GM10266 (cell line): ENCODE measurements at regions not wholly inside any gene's neighbourhood (a gene's known extent, or its start where the extent isn't known, plus 50 kb on each side); places are given as distances from the start of the nearest gene placed in this dataset.

Source experiments
- DNase-seq: peaks from one replicate; pipeline ENCODE4 v3.0.0; 2012; ENCODE audit errors: extremely low spot score
- CTCF ChIP-seq: IDR thresholded peaks from 2 replicates; pipeline ENCODE4 v1.5.1; 2012; ENCODE audit warnings: mild to moderate bottlenecking, low read depth; ENCODE audit not compliant: control insufficient read depth, insufficient read depth; ENCODE audit errors: missing control alignments

- no peak for TF ChIP-seq CTCF
- no peak for DNase-seq
Measured at GRCh38 chr11:70630816-70631623, 232.7 kb downstream of the CTTN start.

DNA sequence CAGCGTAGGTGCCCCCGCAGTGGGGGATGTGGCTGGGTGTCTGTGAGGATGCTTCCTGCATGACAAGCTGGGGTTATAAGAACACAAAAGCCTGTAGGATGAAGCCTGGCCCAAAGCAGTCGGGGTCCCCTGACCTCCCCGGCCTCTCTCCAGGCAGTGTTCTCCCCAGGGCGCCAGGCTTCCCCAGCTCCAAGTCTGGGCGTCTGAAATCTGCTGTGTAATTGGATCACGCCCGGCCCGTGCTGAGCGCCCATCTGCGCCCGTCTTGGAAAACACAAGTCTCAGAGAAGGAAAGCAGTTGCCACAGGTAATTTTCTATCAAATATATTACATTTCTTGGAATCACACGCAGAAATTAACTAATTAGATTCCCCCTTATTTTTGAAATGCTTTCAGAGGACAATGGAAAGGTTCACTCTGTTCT, 233.3 kb downstream of the CTTN start:
- DNase-seq: no peak
- TF ChIP-seq CTCF: no peak

GRCh38 chr11:70633610-70634009, 235.3 kb downstream of the CTTN start:
- TF ChIP-seq CTCF: no peak
- no peak for DNase-seq

GRCh38 chr11:70636659-70637058, 238.3 kb downstream of the CTTN start:
- no peak for DNase-seq
- no peak for TF ChIP-seq CTCF

- TF ChIP-seq CTCF: no peak
- no peak for DNase-seq
Measured at GRCh38 chr11:70637186-70637800, 239.0 kb downstream of the CTTN start.

DNA sequence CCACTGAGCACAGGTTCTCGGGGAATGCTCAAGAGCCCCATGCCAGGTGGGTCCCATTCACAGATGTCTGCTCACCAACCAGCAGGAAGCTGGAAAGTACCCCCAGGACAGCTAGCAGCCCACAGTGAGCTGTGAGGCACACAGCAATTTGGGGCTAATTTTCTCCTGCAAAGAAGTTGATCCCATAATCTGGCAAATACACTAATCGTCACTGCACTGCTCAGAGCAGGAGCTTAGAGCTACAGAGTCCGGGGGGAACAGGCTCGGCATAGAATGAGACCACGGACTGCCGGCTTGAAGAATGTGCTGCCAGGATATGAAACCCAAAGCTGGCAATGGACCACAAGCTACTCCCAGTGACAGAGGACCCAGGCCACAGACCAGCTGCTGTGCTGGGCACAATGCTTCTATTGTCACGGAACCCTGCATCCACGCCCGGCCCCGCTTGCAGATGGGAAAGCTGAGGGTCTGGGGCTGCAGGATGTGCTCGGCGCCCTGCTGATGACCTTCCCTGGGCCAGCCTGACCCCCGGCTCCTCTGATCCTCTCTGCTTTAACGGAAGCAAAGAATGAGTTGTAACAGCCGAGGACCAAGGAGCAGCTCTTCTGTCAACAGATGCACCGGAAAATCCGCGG, 239.7 kb downstream of the CTTN start:
- no peak for DNase-seq
- TF ChIP-seq CTCF: no peak

- no peak for TF ChIP-seq CTCF
- no peak for DNase-seq
Measured at GRCh38 chr11:70640408-70640807, 242.1 kb downstream of the CTTN start.
